ENCODE measurements at regions not wholly inside any gene's neighbourhood (a gene's known extent, or its start where the extent isn't known, plus 50 kb on each side); places are given as distances from the start of the nearest gene placed in this dataset.

- in situ Hi-C loops (cut with MboI; ENCODE audit: low pct_unique_long_range_greater_than_20kb, low sequenced_read_pairs), result no loop called here
- no peak for DNase-seq
Observed at GRCh38 chr3:175898194-175898593, 1039.1 kb downstream of the NAALADL2 start.

- in situ Hi-C loops (cut with MboI; ENCODE audit: low pct_unique_long_range_greater_than_20kb, low sequenced_read_pairs), result no loop called here
- DNase-seq, result no peak
Observed at GRCh38 chr3:175896655-175897054, 1037.5 kb downstream of the NAALADL2 start.

- DNase-seq, result no peak
- in situ Hi-C loops (cut with MboI; ENCODE audit: low pct_unique_long_range_greater_than_20kb, low sequenced_read_pairs), result no loop called here
Observed at GRCh38 chr3:175895731-175896130, 1036.6 kb downstream of the NAALADL2 start.

- DNase-seq, result no peak
- in situ Hi-C loops (cut with MboI; ENCODE audit: low pct_unique_long_range_greater_than_20kb, low sequenced_read_pairs), result no loop called here
Observed at GRCh38 chr3:175893566-175893965, 1034.4 kb downstream of the NAALADL2 start.

GRCh38 chr3:175890066-175890465 lies 1030.9 kb downstream of the NAALADL2 start:
- in situ Hi-C loops (cut with MboI; ENCODE audit: low pct_unique_long_range_greater_than_20kb, low sequenced_read_pairs), result no loop called here
- no peak for DNase-seq

- in situ Hi-C loops (cut with MboI; ENCODE audit: low pct_unique_long_range_greater_than_20kb, low sequenced_read_pairs), result no loop called here
- no peak for DNase-seq
Observed at GRCh38 chr3:175885231-175885766, 1026.2 kb downstream of the NAALADL2 start.

GRCh38 chr3:175879417-175879816 lies 1020.3 kb downstream of the NAALADL2 start:
- in situ Hi-C loops (cut with MboI; ENCODE audit: low pct_unique_long_range_greater_than_20kb, low sequenced_read_pairs), result no loop called here
- DNase-seq, result no peak

- DNase-seq, result no peak
- in situ Hi-C loops (cut with MboI; ENCODE audit: low pct_unique_long_range_greater_than_20kb, low sequenced_read_pairs), result no loop called here
Observed at GRCh38 chr3:175869404-175869803, 1010.3 kb downstream of the NAALADL2 start.

GRCh38 chr3:175868626-175869025 lies 1009.5 kb downstream of the NAALADL2 start:
- DNase-seq, result no peak
- in situ Hi-C loops (cut with MboI; ENCODE audit: low pct_unique_long_range_greater_than_20kb, low sequenced_read_pairs), result no loop called here

GRCh38 chr3:175865724-175866123 lies 1006.6 kb downstream of the NAALADL2 start:
- in situ Hi-C loops (cut with MboI; ENCODE audit: low pct_unique_long_range_greater_than_20kb, low sequenced_read_pairs), result no loop called here
- no peak for DNase-seq

GRCh38 chr3:175861916-175862315 lies 1002.8 kb downstream of the NAALADL2 start:
- in situ Hi-C loops (cut with MboI; ENCODE audit: low pct_unique_long_range_greater_than_20kb, low sequenced_read_pairs), result no loop called here
- no peak for DNase-seq
